HG03103 (cell line): ENCODE measurements at regions not wholly inside any gene's neighbourhood (a gene's known extent, or its start where the extent isn't known, plus 50 kb on each side); places are given as distances from the start of the nearest gene placed in this dataset.
"Not testable (repeated sequence)": the region's sequence is repeated elsewhere in the genome, so short reads cannot be mapped to it uniquely, and the experiment has no call there.

Experiments used
- ATAC-seq: cut with Tn5 transposase; IDR thresholded peaks from one replicate; pipeline ENCODE4 v1.9.1; 2021; ENCODE audit warnings: low read depth; ENCODE audit not compliant: unreplicated experiment

- ATAC-seq: not testable (repeated sequence)
Observed at GRCh38 chr7:112592565-112593263, 111.9 kb downstream of the LSMEM1 start.

DNA sequence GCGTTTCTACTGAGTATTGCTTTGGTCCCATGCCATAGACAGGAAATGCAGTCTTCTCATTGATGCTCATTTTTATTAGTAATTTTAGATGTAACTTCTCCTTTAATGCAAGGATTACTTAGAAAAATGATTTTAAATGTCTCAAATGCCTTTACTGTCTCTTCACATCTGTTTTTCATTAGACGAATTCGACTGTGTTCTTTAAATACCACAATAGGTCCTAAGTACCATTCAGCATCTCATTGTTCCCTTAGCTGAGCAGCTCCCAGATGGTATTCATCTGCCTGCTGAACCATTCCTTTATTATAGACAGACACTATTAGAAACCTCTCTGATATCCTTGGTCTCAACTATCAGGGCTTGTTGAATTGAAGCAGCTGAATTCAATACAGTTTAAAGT, 113.6 kb downstream of the LSMEM1 start:
- no peak for ATAC-seq

DNA sequence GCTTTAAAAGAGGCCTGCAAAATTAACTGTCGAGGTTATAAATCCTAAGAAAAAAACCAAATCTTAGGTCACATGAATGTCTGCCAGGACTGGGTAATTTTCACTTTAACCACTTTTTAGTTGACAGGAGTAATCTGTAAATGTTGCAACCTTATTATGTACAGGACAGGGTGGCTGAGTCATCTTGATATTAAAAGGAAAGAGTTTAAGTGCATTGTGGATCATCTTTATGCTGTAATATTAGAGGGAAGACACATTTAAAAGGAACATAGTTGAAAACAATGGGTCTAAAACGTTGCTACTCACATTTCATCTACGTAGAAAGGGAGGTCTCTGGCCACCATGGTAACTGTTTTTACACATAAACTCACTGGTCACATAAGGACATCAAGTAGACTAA, 115.5 kb downstream of the LSMEM1 start:
- ATAC-seq: no peak

- no peak for ATAC-seq
Observed at GRCh38 chr7:112596981-112597380, 116.2 kb downstream of the LSMEM1 start.

DNA sequence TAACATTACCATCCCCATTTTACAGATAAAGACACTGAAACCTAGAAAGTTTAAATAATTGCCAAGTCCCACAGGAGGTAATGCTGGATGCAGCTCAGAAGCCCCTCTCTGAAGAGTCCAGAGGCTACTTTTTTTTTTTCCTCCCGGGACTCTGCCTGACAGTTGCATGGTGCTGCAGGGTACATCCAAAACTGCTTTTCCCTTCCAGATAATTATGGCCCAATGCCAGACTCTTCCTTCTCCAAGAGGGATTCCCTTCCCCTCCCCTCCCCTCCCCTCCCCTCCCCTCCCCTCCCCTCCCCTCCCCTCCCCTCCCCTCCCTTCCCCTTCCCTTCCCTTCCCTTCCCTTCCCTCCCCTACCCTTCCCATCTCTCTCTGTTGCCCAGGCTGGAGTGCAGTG, 122.9 kb downstream of the LSMEM1 start:
- ATAC-seq: no peak

- ATAC-seq: no peak
Observed at GRCh38 chr7:112610636-112611035, 129.8 kb downstream of the LSMEM1 start.

GRCh38 chr7:112615701-112616100, 134.9 kb downstream of the LSMEM1 start:
- no peak for ATAC-seq

DNA sequence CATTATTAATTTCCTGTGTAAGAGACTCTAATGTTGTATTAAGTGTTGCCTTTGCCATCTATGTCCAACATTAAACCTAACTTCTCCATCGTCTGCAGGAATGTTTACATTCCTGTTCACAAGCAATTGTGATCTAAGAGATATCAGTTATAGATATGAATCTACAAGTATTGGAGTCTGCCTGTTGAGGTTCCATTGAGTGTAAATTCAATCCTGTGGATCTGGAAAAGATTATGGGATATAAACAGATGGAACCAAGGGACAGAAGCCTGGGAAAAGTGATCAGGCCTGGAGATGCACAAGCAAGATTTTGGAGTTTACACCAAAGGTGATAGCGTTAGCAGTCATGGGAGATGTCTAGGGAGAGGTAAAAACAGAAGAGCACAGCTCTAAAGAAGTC, 135.5 kb downstream of the LSMEM1 start:
- ATAC-seq: no peak

- ATAC-seq: no peak
Observed at GRCh38 chr7:112619343-112619742, 138.6 kb downstream of the LSMEM1 start.

GRCh38 chr7:112622159-112622715, 141.4 kb downstream of the LSMEM1 start:
- no peak for ATAC-seq

- no peak for ATAC-seq
Observed at GRCh38 chr7:112624416-112624815, 143.6 kb downstream of the LSMEM1 start.

GRCh38 chr7:112630565-112630964, 149.8 kb downstream of the LSMEM1 start:
- no peak for ATAC-seq

DNA sequence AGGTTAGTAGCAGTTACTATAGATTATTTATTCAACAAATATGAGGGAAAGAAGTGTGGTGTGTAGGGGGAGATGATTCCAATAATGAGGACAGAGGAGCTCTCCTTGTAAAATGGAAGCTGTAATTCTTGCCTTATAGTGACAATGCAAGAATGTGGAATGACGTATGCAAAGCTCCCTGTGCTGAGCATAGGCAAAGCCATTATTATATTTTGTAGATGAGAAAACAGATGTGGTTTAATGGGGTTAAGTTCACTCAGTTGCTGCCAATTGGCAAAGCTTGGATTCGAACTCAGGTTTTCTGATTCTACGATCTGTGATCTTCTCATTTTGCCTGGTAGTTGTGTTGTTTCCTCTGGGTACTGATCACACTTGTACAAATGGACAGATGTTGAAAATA, 153.3 kb downstream of the LSMEM1 start:
- ATAC-seq: no peak

DNA sequence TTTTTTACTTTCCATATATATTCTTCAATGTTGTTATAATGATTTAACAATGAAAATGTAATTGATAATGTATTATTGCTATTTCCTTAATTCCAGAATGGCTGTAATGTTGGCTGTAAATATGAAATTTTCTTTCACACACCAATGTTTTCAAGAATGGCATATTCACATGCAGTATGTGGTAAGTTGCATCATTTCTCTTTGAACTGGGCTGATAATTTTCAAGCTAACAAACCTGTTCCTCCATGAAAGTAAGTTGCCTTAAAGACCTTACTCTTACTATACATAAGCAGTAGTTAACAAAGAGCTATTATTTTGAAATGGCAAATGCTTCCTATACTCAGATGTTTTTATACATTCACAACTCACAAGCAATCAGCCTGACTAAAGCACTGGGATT, 154.5 kb downstream of the TMEM168 start:
- ATAC-seq: no peak

DNA sequence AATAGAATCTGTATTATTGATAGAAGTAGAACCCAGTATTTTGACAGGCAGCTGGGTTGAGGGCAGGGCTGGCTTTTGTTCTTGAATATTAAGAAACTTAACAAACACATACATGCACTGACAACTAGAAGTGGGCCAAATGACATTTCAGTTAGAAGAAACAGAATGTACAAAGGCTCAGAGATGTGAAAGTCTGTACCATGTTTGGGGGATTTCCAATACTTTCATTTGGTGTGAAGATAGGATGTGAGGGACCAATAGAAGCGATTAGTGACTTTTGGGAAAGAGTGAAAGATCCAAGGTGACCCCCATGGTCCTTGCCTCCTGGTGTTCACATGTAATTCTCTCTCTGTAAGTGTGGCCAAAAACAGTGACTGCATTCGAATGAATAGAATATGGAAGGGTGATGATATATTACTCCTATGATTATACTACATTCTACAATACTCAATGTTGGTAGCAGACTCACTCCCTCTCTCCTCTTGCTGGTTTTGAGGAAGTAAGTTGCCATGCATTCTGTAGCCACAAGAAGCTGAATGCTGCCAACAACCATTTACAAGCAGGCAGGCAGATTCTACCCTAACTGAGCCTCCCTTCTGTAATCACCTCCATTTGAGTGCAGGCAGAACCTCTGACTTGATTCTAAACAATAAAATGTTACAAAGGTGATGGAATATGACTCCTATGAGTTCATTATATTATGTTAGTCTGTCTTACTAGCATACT, 151.4 kb downstream of the TMEM168 start:
- ATAC-seq: no peak

DNA sequence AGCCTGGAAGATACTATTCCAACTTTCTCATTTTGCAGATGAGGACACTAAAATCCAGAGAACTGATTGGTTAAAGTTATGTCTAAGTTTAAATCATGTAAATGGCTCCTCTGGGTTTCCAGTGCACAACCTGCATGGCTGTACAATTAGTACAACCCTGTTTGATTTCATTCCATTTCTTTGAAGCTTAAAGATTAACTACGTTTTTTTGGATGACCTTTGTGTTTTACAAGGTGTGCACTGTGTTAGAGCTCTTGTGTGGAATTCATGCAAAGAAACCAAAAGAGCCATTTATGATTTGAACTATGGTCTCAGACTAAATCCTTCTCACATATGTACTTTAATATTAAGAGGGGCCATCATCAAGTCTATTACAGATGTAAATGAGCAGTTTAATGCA, 149.5 kb downstream of the TMEM168 start:
- ATAC-seq: no peak

DNA sequence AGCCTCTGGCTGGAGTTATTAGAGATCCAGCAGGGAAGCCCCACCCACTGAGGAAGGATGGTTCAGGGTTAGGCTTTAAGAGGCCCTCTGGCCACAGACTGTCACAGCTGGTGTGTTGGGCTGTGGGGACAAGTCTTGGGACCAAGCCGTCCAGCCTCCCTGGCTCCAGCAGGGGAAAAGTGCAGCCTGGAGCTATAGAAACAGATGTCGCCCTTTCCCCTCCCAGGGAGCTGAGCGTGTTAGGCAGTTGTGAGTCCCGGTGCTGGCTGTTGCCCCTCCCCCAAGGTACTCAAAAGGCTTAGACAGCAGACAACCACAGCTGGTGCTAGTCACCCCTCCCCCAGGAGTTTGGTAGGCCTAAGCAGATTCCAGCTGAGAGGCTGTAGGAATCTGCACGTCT, 143.4 kb downstream of the TMEM168 start:
- ATAC-seq: no peak

DNA sequence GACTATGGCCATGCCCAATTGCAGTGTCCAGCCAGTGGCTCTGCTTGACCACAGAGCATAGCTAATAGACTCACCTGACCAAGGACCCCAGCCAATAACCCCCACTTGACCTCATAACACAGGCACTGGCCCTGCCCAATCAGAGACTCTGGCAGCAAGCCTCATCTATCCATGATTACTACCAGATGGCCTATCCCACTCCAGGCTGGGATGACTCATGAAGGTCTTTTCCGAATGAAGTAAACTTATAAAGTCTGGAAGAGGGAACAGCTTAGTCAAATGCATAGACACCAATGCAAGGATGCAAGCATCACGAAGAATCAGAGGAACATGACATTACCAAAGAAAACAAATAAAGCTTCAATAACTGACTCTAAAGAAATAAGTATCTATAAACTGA, 141.4 kb downstream of the TMEM168 start:
- no peak for ATAC-seq

- no peak for ATAC-seq
Observed at GRCh38 chr7:112649560-112649959, 140.6 kb downstream of the TMEM168 start.

DNA sequence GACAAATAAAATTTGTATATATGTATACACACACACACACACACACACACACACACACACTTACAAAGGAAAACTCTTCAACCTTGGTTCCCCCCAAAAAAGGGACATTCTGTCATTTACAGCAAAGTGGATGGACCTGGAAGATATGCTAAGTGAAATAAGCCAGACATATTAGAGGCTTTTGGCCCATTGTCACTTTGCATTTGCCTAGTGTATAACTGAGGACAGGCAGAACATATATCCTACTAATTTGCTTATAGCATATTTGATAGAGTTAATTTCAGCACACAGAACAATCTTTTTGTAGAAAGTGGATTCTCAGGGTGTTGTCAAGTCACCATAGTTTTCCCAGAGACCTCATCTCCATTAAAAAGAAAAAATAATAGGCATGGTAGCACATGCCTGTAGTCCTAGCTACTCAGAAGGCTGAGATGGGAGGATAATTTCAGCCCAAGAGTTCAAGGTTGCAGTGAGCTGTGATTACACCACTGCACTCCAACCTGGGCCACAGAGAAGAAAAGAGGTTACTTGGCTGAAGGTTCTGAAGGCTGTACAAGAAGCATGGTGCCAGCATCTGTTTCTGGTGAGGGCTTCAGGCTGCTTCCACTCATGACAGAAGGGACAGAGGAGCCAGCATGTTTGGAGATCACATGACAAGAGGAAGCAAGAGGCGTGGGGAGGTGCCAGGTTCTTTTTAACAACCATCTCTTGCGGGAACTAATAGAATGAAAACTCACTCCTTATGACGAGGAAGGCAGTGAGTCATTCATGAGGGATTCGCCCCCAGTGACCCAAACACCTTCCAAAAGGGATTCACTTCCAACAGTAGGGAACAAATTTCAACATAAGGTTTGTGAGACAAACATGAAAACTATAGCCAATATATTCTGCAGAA, 135.6 kb downstream of the TMEM168 start:
- ATAC-seq: no peak

DNA sequence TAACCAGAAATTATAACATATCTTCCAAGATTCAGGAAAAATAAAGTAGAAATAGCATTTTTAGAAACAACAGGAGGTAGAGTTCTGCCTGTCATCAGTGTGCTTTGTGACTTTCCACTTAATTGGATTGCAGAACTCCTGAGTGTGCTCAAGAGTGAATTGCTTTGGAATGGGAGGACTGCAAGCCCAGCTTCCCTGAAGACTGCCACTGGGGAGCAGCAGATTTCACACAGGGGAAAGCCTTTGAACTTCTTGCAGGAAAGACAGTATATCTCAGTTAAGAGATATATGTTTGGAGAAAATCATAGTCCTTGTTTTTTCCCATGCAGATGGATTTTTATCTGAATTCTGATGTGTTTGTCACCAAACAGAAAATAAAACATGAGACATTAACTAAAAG, 124.5 kb downstream of the TMEM168 start:
- ATAC-seq: no peak
